NCI-H2171 (cell line): ENCODE measurements at regions not wholly inside any gene's neighbourhood (a gene's known extent, or its start where the extent isn't known, plus 50 kb on each side); places are given as distances from the start of the nearest gene placed in this dataset.

ENCODE experiments used
- DNase-seq: peaks from one replicate; lab custom pipeline; 2025; lab: John Stamatoyannopoulos, UW

GRCh38 chr10:111440501-111440900 lies 363.7 kb downstream of the ADRA2A start:
- no peak for DNase-seq

- no peak for DNase-seq
Observed at GRCh38 chr10:111445667-111446066, 368.8 kb downstream of the ADRA2A start.

GRCh38 chr10:111446966-111447365 lies 370.1 kb downstream of the ADRA2A start:
- no peak for DNase-seq

GRCh38 chr10:111452153-111452552 lies 375.3 kb downstream of the ADRA2A start:
- no peak for DNase-seq

- DNase-seq: no peak
Observed at GRCh38 chr10:111455776-111456426, 379.1 kb downstream of the ADRA2A start.

- no peak for DNase-seq
Observed at GRCh38 chr10:111458256-111458655, 381.4 kb downstream of the ADRA2A start.

GRCh38 chr10:111459967-111460366 lies 383.1 kb downstream of the ADRA2A start:
- DNase-seq: no peak

- no peak for DNase-seq
Observed at GRCh38 chr10:111472445-111472844, 395.6 kb downstream of the ADRA2A start.

GRCh38 chr10:111473361-111473760 lies 396.5 kb downstream of the ADRA2A start:
- DNase-seq: no peak

- DNase-seq: no peak
Observed at GRCh38 chr10:111474786-111475185, 398.0 kb downstream of the ADRA2A start.

- no peak for DNase-seq
Observed at GRCh38 chr10:111475720-111476119, 398.9 kb downstream of the ADRA2A start.

- DNase-seq: no peak
Observed at GRCh38 chr10:111478651-111479050, 401.8 kb downstream of the ADRA2A start.

GRCh38 chr10:111479966-111480365 lies 403.1 kb downstream of the ADRA2A start:
- DNase-seq: no peak

- peak; percentile 3 for DNase-seq
Observed at GRCh38 chr10:111481261-111481826, 404.5 kb downstream of the ADRA2A start.

GRCh38 chr10:111481866-111482265 lies 405.0 kb downstream of the ADRA2A start:
- DNase-seq: no peak

GRCh38 chr10:111482621-111483216 lies 405.9 kb downstream of the ADRA2A start:
- DNase-seq: no peak

- DNase-seq: no peak
Observed at GRCh38 chr10:111485767-111486166, 408.9 kb downstream of the ADRA2A start.

- DNase-seq: no peak
Observed at GRCh38 chr10:111486346-111486745, 409.5 kb downstream of the ADRA2A start.

- DNase-seq: no peak
Observed at GRCh38 chr10:111488668-111489067, 411.8 kb downstream of the ADRA2A start.

GRCh38 chr10:111491154-111491553 lies 414.3 kb downstream of the ADRA2A start:
- DNase-seq: no peak

- no peak for DNase-seq
Observed at GRCh38 chr10:111493024-111493625, 416.3 kb downstream of the ADRA2A start.

- no peak for DNase-seq
Observed at GRCh38 chr10:111498560-111498959, 421.7 kb downstream of the ADRA2A start.

- no peak for DNase-seq
Observed at GRCh38 chr10:111504376-111504775, 427.5 kb downstream of the ADRA2A start.
